ENCODE measurements at regions not wholly inside any gene's neighbourhood (a gene's known extent, or its start where the extent isn't known, plus 50 kb on each side); places are given as distances from the start of the nearest gene placed in this dataset.

- no peak for TF ChIP-seq CTCF (IDR thresholded peaks at IDR 0.05; ENCODE audit: low read depth, low read length)
- DNase-seq (ENCODE audit: extremely low read depth, low read depth), result no peak
Observed at GRCh38 chr2:205889114-205889513, 196.9 kb downstream of the INO80D start.

- no peak for DNase-seq (ENCODE audit: extremely low read depth, low read depth)
- TF ChIP-seq CTCF (IDR thresholded peaks at IDR 0.05; ENCODE audit: low read depth, low read length), result no peak
Observed at GRCh38 chr2:205887637-205888036, 198.3 kb downstream of the INO80D start.

GRCh38 chr2:205885492-205886099 lies 200.4 kb downstream of the INO80D start:
- peak; percentile 44 for DNase-seq (ENCODE audit: extremely low read depth, low read depth)

GRCh38 chr2:205883965-205884364 lies 201.7 kb downstream of the NRP2 start:
- TF ChIP-seq CTCF (IDR thresholded peaks at IDR 0.05; ENCODE audit: low read depth, low read length), result no peak
- no peak for DNase-seq (ENCODE audit: extremely low read depth, low read depth)

More at GRCh38 chr2:205885492-205886099, 200.4 kb downstream of the INO80D start:
- peak; percentile 88 for TF ChIP-seq CTCF (IDR thresholded peaks at IDR 0.05; ENCODE audit: low read depth, low read length)

GRCh38 chr2:205882806-205883425 lies 200.6 kb downstream of the NRP2 start:
- no peak for DNase-seq (ENCODE audit: extremely low read depth, low read depth)
- no peak for TF ChIP-seq CTCF (IDR thresholded peaks at IDR 0.05; ENCODE audit: low read depth, low read length)

- TF ChIP-seq CTCF (IDR thresholded peaks at IDR 0.05; ENCODE audit: low read depth, low read length), result no peak
- no peak for DNase-seq (ENCODE audit: extremely low read depth, low read depth)
Observed at GRCh38 chr2:205880048-205880447, 197.7 kb downstream of the NRP2 start.

- DNase-seq (ENCODE audit: extremely low read depth, low read depth), result no peak
- no peak for TF ChIP-seq CTCF (IDR thresholded peaks at IDR 0.05; ENCODE audit: low read depth, low read length)
Observed at GRCh38 chr2:205878999-205879762, 196.9 kb downstream of the NRP2 start.

Measured in AG09319 (cell line).